Urinary bladder (tissue), 4 donors: ENCODE measurements at regions not wholly inside any gene's neighbourhood (a gene's known extent, or its start where the extent isn't known, plus 50 kb on each side); places are given as distances from the start of the nearest gene placed in this dataset. TPM values are rescaled to one million over a fixed set of nuclear protein-coding genes. Genes with fewer than 3 reads are reported as not detected.
"Not testable (repeated sequence)": the region's sequence is repeated elsewhere in the genome, so short reads cannot be mapped to it uniquely, and the experiment has no call there.

Experiments
- DNase-seq: peaks from one replicate; pipeline ENCODE4 v3.0.0-alpha.2; 2015; ENCODE audit errors: extremely low spot score
- H3K27ac ChIP-seq: one replicate; pipeline ENCODE4 v1.5.1; 2013; ENCODE audit warnings: low read depth, mild to moderate bottlenecking, moderate library complexity
- H3K36me3 ChIP-seq: one replicate; pipeline ENCODE4 v1.6.1; 2013; ENCODE audit warnings: mild to moderate bottlenecking, moderate library complexity; ENCODE audit not compliant: insufficient read depth
- H3K4me1 ChIP-seq: one replicate; pipeline ENCODE4 v1.6.1; 2013; ENCODE audit warnings: mild to moderate bottlenecking, moderate library complexity; ENCODE audit not compliant: insufficient read depth
- H3K4me3 ChIP-seq: one replicate; pipeline ENCODE4 v1.5.1; 2013; ENCODE audit warnings: low read depth, low read length
- WGBS: extraction: QIAGEN DNeasy Blood & Tissue Kit; methylation state at CpG from one replicate; pipeline ENCODE4 v1.1.7; 2013; 5-methylcytosine and 5-hydroxymethylcytosine counted together
- small RNA-seq: library from RNA; depleted of rRNA; stranded (forward); fragments of <200 nt; gene quantifications from one replicate; pipeline ENCODE3, GENCODE V24; 2014
- donor health status: healthy with polysubstance abuse.
- donor health status: healthy.

DNA sequence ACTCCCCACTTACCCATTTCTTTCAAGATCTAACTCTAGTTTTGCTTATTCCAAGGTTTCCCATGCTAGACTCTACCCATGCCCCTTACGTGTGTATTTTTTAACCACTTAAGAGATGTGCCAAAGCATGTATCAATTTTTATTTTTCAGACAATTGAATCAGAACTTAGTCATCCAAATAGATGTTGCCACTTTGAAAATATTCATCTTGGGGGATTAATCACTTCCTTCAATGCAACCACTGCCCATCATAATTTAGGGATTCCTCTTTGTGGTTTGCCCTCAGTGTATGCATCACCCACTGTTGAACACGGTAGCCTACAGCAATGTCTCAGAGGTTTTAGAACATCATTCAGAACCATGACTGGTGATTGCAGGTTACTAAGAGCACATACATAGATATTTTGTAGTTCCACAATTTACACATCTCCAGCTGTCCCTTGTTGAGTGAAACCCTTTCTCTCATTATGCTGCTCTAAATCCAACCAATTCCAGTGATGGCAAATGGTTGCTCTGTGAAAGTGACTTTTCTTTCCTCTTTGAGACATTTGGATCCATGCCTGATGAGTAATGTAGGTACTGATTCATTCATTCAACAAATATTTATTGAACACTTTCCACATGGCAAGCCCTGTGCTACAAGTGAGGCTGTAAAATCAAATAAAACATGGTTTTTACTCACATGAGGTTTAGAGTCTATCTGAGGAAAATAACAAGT is 60.6 kb upstream of the SERP2 start:
- no peak for DNase-seq
- Histone ChIP-seq H3K36me3 (no peaks in the 10 kb centered on the region), H3K4me1 (peaks cover 2% of the 10 kb centered on the region), H3K4me3 (no peak overlapping the region), H3K27ac (peak overlapping the region; percentile 72)
- 81% methylated on average over 2 of the region's 2 CpGs for WGBS

- H3K4me1 ChIP-seq: peaks cover 2% of the 10 kb centered on the region
- 79% methylated on average over 2 of the region's 2 CpGs for WGBS
- H3K27ac ChIP-seq: peak overlapping the region; percentile 72
- no peak overlapping the region for H3K4me3 ChIP-seq
- H3K36me3 ChIP-seq: no peaks in the 10 kb centered on the region
- no peak for DNase-seq
Measured at GRCh38 chr13:44313674-44314073, 60.0 kb upstream of the SERP2 start.

DNA sequence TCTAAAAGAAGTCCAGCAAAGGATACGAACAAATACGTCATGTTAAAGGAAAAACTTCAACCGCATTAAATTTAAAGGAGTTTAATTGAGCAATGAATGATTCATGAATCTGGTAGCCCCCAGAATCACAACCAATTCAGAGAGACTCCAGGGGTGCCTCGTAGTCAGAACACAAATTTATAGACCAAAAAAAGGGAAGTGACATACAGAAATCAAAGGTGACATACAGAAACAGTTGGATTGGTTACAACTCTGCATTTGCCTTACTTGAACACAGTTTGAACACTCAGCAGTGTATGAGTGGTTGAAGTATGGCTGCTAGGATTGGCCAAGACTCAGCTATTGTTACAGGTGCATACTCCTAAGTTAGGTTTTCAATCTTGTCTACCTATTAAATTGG is 59.5 kb upstream of the SERP2 start:
- H3K4me3 ChIP-seq, H3K4me1 ChIP-seq, H3K36me3 ChIP-seq, DNase-seq, H3K27ac ChIP-seq: not testable (repeated sequence)
- WGBS: 95% methylated on average over 4 of the region's 4 CpGs

- Histone ChIP-seq H3K4me3 (no peak overlapping the region), H3K36me3 (no peaks in the 10 kb centered on the region), H3K4me1 (no peaks in the 10 kb centered on the region), H3K27ac (no peak overlapping the region)
- 63% methylated on average over 5 of the region's 5 CpGs for WGBS
- DNase-seq: no peak
Measured at GRCh38 chr13:44317752-44318151, 55.9 kb upstream of the SERP2 start.

GRCh38 chr13:44318161-44318560 is 55.5 kb upstream of the SERP2 start:
- no peak for DNase-seq
- Histone ChIP-seq H3K27ac (no peak overlapping the region), H3K4me1 (no peaks in the 10 kb centered on the region), H3K36me3 (no peaks in the 10 kb centered on the region), H3K4me3 (no peak overlapping the region)
- 56% methylated on average over 3 of the region's 3 CpGs for WGBS

- Histone ChIP-seq H3K4me3 (no peak overlapping the region), H3K4me1 (no peaks in the 10 kb centered on the region), H3K36me3 (no peaks in the 10 kb centered on the region), H3K27ac (no peak overlapping the region)
- no peak for DNase-seq
Measured at GRCh38 chr13:44320611-44321010, 53.0 kb upstream of the SERP2 start.

- no peak for DNase-seq
- 96% methylated on average over 2 of the region's 2 CpGs for WGBS
- Histone ChIP-seq H3K36me3 (no peaks in the 10 kb centered on the region), H3K4me3 (no peak overlapping the region), H3K27ac (no peak overlapping the region), H3K4me1 (no peaks in the 10 kb centered on the region)
Measured at GRCh38 chr13:44321961-44322360, 51.7 kb upstream of the SERP2 start.

GRCh38 chr13:44322928-44323327 is 50.7 kb upstream of the SERP2 start:
- no peak for DNase-seq
- no peaks in the 10 kb centered on the region for H3K4me1 ChIP-seq
- WGBS: 90% methylated on average over 2 of the region's 2 CpGs
- no peaks in the 10 kb centered on the region for H3K36me3 ChIP-seq
- no peak overlapping the region for H3K27ac ChIP-seq
- no peak overlapping the region for H3K4me3 ChIP-seq

DNA sequence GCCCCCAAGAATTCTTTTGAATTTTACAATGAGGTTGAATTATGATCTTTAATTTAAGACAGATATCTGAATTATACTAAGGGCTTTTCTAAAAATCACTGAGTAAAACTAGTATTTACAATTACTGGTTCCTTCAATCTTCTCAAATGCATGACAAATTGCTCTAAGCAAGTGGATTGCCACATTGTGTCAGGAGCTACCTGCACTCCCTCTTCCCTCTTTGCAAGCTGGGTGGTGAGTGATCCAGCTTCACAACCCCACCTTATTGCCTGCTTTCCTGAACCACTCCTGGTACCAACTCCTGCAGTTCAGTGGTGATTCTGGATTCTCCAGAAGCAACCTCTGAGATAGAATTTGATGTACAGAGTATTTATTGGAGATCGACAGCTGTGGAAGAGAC is 49.9 kb upstream of the SERP2 start:
- no peaks in the 10 kb centered on the region for H3K36me3 ChIP-seq
- no peak for DNase-seq
- H3K4me1 ChIP-seq: no peaks in the 10 kb centered on the region
- no peak overlapping the region for H3K4me3 ChIP-seq
- WGBS: 95% methylated on average over 1 of the region's 1 CpG
- H3K27ac ChIP-seq: no peak overlapping the region

Small RNA genes lying in the stretch of these regions (small RNA-seq; reads per million reads assigned to genes)
- gene MIR8079: not detected
